NCI-H2171 treated with DMSO at 0.1 percent for 48 hours (cell line): ENCODE measurements at regions not wholly inside any gene's neighbourhood (a gene's known extent, or its start where the extent isn't known, plus 50 kb on each side); places are given as distances from the start of the nearest gene placed in this dataset.

Experiments used
- DNase-seq: peaks from one replicate; lab custom pipeline; 2025; lab: John Stamatoyannopoulos, UW

DNA sequence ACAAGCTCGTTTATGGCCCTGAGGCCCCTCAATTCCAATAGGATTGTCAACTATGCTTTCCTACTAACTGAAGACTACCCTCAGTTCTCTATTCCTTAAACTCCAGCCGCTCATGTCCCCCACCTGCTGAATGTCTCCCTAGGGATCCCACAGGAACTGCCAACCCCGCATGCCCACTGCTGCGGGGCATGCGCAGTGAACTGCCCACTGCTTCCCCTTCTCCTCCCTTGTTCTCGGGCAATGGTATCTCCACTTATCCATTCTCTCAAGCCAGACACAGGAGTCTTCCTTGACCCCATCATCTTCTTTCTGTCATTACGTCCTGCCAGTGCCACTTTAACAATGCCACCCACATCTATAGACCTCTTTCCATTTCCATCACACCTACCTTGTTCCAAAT lies 90.0 kb downstream of the FGF18 start:
- no peak for DNase-seq

DNA sequence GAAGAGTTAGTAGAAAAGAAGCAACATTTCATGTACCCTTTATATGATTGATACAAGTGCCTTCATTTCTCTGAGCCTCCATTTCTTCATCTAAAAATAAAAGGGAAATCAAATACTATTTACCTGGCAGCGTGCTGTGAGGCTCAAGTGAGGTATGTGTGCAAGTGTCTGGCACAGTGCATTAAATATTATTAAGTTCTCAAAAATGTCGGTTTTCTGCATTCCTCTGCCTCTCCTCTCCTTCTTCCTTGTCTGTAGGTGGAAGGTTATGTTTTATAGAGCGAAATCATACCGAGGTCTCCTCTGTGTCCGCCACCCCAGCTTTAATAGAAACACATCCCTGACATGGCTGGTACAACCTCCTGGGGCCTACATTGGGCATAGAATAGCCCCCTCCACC lies 93.0 kb downstream of the FGF18 start:
- no peak for DNase-seq

DNA sequence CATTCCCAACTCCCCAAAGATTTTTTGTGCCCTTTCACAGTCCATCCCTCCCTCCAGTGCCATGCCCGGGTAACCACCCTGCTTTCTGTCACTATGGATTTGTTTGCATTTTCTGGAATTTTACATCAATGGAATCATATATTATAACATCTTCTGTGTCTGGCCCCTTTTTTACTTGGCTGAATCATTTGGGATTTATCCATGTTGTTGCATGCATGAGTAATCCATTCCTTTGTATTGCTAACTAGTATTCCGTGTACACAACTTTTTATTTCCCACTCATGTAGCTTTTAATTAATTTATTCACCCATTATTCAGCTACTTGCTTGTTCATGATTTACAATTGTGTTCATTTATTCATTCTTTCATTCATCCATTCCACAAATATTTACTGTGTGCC lies 94.1 kb downstream of the FGF18 start:
- DNase-seq = no peak

DNA sequence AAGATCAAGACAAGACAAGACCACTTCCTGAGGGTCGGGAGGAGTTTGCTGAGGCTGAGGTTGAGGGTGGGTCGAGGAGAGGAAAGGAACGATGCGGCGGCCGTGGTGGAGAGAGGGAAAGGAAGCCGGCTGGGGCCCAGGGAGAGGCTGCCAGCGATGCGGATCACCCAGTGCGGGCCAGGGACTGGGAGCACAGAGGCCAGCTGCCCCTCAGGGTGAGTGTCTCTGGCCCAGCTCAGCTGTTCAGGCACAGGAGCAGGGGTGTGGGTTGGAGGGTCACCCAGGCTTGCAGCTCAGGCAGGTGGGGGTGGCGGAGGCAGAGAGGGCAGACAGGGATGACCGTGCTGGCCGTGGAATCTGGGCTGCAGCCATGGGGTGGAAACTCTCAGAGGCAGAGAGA lies 99.5 kb downstream of the FGF18 start:
- no peak for DNase-seq

DNA sequence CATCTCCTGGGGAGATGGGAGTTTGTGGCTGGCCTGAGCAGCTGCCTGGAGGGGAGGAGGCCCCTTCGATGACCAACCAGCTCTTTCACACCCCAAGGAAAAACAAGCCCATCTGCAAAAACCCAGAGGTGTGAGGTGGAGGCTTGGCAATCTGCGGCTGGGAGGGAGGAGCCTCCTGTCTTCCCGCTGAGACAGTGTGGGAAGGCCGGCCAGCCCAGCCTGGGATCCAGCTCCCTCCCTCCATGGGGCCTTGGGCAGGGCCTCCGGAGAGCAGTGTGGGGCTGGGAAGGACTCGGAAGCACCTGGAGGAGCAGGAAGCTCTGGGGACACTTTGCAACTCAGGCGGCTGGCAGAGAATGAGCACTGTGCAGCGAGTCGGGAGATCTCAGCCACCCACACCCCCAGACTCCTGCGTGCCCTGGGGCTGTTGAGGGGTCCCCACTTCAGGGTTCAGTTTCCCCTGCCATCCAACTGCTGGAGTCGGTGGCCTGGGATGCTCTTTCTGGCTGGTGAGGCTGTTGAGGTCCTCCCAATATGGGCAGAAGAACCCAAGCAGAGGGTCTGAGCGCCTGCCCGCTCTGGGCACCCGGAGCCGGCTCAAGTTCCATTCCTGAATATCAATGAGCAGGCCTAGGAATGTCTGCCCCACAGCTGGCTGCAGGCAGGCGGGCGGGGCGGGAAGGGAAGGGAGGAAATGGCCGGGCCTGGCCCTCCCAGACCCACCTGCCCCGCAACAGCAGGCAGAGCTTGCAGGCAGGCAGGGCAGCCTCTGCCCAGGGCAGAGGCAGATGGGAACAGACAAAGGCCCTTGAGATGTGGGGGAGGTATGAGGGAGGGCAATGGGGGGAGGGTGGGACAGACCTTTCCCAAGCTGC lies 101.1 kb downstream of the FGF18 start:
- DNase-seq = peak; percentile 3

DNA sequence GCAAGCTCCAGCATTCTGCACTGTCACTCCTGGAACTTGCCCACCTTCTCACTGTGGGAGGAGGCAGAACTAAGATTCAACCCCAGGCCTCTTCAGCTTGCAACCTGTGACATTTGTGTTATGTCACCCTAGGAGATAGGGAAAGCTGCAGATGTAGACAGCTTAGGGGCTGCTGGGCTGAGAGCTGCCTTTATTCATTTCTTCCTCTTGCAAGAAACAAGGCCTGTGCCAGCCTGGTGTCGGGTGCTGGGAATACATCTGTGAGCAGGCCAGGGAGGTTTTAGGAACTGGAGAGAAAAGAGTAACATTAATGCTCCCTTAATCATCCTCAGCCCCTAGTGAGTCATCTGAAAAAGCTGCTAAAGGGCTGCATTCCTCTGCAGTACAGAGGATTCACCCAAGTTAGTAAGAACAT lies 101.8 kb downstream of the FGF18 start:
- no peak for DNase-seq

DNA sequence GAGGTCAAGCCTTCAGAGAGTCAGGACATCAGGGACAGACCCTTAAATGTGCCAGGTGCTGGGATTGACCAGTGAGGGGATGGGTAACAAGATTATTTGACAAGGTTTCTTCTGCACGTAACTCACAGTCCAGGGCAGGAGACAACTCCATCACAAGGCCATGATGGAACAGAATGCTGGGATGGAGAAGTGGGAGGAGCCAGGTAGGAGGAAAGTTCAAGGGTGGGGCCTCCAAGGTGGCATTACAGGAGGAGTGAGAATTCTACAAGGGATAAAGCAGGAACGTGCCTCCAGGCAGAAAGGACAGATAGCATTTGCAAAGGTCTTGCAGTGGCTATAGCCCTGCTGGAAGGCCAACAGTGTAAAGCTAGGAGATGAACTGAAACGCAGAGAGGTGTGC lies 102.2 kb downstream of the FGF18 start:
- DNase-seq = no peak

DNA sequence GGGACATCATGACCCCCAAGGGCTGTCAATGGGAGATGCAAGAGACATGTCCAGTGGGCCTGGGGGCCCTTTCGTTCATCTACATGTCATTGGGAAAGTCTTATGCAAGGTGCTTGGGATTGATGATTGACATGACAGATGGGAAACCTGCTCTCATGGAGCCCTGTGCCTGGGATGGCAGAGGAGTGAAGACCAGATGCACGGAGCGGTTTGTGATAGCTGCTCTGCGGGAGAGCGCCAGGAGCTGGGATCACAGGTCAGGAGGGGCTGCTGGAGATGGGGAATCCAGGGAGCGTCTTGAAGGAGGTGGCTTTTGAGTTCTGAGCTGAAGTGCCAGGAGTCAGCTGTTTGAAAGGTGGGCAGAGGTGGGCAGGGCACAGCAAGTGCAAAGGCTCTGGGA lies 104.3 kb downstream of the FGF18 start:
- DNase-seq = peak; percentile 40

DNA sequence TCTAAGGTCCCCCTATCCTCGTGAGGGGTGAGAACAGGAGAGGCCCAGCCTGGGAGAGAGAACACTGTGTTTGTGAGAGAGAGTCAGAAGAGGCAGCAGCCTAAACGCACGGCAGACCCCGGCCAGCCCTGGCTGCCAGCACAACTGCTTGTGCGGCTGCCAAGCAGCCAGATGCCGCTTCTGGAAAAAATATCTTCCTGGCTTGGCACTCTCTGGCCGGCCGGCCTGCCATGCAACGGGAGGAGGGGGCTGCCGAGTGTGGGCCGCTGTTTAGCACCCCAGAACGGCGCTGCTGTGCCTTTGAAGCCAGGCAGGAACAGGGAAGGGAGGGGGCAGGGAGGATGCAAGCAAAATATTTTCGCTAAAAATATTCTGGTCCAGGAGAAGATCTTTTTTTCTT lies 105.0 kb downstream of the FGF18 start:
- peak; percentile 30 for DNase-seq

DNA sequence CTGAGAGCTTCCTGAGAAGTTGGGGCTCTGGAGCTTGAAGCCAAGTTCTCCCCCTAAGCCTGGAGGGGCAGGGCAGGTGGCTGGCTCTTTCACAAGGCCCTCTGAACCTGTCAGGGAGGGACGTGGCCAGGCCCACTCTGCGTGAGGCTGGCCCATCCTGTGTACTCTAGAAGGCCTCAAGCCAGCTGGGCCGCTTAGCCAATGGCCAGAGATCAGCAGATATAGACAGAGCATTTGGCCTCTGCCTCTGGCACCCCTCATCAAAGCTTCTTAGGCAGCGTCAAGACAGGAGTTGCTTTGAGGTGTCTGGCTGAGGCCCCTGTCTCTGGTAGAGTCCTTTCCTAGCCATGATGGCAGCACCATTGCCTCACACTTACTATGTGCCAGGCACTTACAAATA lies 105.6 kb downstream of the FGF18 start:
- DNase-seq = no peak

DNA sequence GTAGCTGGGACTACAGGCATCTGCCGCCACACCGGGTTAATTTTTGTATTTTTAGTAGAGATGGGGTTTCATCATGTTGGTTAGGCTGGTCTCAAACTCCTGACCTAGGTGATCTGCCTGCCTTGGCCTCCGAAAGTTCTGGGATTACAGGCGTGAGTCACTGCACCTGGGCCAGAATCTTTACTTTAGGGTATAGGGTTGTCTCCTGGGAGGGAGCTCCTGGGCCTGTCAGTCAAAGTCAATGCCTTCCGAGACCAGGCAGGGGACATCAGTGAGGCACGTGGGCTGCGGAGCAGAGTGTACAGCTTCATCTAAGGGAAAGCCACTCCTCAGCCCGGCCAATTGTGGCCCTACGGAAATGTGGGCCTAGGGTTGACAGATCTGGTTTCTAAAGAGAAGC lies 108.6 kb downstream of the FGF18 start:
- no peak for DNase-seq

DNA sequence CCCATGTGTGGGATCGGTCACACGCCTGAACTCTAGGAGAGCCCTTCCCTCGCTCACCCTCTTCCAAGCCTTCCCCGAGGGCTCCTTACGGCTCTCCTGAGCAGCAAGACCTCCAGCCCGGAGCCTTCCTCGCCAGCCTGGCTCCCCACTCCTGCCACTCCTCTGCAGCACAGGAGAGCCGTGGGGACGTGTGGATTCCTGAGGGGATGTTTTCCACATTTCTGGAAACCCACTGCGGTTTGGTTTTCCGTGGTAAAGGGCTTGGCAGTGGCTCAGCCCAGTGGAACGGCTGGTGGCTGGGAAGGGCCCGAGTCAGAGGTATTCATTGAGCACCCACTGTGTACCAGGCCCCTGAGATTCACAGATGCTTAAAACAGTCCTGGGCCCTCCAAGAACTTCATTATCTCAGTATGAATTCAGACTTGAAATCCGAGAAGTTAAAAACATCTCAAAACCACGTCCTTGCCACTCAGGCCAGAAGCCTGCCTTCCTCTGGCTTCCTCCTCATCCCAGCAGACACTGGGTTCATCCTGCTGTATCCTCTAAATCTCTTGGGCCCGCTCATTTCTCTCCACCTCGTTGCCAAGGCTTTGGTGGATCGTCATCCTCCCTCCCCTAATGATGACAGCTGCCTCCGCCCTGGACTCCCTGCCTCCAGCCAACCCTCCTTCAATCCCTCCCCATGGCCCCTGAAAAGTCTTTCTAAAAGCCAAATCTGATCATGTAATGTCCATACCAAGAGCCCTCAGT lies 109.6 kb downstream of the FGF18 start:
- DNase-seq = no peak

DNA sequence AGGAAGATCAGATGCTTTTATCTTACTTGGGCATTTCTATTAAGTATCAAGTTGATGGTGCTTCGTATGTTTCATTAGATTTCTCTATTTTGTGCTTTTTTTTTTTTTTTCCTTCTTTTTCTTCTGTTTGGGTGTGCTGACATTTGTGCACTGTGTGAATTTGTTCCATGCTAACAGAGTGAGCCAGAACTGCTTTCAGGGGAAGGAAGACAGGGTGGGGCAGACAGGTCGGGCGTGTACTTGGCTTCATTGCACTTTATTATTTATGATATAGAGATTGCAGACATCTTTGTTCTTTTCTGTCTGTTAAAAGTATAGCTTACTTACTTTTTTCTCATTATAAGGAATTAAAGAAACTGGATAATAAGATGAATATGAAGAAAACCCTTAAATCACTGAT lies 112.2 kb downstream of the FGF18 start:
- DNase-seq = no peak

DNA sequence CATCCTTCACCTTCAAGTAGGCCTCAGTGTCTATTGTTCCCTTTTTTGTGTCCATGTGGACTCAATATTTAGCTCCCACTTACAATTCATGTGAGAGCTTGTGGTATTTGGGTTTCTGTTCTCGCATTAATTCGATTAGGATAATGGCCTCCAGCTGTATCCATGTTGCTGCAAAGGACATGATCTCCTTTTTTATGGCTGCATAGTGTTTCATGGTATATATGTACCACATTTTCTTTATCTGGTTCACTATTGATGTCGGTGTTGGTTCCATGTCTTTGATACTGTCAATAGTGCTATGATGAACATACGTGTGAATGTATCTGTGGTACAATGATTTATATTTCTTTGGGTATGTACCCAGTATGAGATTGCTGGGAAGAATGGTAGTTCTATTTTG lies 113.7 kb downstream of the FGF18 start:
- no peak for DNase-seq

DNA sequence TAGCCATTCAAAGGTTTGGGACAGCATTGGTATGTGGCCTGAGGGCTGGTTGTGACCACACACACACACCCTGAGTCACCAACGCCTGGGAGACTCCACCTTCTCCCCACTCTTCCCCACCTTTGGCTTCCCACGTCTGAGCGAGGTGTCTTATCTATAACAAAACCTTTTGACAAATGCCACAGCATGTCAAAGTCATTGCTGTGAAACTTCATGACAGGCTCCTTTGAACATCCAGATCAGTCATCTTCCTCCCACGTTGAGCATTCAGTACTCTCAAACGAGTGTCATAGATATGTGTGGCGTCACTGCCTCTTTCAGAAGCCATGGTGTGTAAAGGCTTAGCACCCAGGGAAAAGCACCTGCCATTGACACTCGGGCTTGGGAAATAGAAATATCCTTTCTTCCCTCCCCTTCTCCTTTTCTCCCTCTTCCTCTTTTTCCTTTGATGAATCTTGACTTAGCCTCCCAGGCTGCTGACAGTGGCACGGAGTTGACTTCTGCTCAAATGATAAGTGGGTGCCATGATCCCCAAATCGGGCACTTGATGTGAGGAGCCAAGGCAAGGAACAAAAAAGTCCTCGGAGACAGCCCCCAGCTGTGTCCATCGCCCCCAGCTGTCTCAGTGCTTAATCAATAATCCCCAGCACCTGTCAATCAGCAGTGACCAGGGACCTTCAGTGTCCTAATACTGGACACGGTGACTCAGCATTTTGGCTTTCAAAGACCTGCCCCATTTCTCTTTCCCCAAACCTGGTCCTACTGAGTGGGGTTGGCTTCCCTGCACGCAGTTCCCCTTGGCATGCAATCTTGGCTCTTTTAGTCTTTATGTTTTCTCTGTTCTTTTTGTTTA lies 114.8 kb downstream of the FGF18 start:
- DNase-seq = no peak

DNA sequence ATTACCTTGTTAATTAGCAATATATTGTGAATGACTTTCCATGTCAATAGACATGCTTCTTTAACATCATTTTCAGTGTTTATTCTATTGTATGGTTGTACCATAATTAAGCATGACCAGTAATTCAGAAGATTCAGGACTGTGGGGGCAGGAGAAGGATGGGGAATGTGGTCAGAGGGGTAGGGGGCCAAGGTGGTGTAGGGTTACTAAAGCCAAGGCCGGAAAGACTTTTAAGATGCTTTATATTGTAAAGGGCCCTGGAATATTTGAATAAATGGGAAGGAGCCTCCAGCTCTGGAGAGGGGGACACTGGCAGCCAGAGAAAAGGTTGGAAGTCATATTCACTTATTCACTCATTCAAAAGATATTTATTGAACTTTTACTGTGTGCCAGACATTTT lies 115.7 kb downstream of the FGF18 start:
- DNase-seq = no peak

DNA sequence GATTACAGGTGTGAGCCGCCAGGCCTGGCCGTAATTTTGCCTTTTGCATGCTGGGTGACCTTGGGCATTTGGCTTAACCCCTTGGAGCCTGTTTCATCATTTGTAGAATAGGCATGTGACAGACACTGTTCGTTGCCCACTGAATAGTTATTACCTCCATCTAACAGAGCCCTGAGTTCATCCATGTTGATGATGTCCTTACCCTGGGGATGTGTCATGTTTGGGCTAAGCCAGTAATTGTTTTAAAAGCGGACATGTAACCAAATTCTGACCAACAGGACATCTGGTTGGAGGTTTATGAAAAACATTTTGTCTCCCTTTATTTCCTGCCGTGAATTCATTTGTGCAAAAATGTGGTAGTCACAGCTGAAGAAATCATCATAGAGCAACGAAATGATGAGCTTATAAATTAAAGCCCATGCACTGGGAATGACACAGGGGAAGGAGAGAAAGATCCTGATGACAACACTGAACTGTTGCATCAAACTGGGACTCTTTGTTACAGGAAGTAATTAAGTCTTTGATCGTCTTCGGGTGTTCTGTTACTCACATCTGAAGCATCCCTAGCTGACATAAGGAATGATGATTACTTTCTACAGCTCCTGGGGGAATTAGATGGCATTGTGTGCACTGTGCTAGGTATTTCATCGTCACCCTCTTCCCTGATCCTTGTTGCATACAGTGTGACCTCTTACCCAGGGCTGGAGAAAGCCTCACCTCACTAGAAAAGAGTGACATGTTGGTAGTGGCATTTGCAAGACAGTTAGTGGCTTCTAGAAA lies 117.8 kb downstream of the FGF18 start:
- DNase-seq = no peak

DNA sequence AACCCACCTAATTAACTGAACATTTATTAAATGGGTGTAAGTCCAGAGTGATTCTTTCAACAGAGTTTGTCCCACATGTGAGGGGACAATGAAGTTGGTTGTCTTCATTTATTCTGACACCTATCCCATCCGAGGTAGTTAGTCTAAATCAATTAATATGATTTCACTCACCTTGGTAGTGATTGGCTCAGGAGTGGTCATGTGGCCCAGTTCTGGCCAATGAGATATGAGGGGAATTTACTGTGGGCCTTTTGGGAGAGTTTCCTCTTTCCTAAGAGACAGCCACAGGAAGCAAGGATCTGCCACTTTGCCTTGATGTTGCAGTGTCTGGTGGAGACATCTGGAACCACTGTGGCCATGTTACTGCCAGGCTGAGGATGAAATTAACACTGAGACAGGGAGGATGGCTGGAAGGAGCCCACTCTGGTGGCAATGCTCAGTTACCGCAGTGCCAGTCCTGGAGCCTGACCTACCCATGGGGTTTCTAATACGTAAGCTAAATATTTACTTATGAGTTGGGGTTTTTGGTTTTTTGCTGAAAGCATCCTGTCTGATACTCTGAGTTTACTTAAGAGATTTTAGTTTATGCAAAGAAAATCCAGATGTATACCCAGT lies 118.6 kb downstream of the FGF18 start:
- no peak for DNase-seq

DNA sequence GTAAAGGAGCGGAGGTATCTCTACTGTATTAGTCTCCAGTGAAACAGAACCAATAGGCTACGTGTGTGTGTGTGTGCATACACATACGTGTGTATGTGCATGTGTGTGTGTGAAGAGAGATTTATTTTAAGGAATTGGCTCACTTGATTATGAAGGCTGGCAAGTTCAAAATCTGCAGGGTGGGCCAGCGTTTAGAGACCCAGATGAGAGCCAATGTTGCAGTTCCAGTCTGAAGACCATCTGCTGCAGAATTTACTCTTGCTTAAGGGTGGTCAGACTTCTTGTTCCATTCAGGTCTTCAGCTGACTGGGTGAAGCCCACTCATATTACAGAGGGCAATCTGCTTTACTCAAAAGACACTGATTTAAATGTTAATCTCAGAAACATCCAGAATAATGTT lies 119.2 kb downstream of the FGF18 start:
- DNase-seq = no peak

DNA sequence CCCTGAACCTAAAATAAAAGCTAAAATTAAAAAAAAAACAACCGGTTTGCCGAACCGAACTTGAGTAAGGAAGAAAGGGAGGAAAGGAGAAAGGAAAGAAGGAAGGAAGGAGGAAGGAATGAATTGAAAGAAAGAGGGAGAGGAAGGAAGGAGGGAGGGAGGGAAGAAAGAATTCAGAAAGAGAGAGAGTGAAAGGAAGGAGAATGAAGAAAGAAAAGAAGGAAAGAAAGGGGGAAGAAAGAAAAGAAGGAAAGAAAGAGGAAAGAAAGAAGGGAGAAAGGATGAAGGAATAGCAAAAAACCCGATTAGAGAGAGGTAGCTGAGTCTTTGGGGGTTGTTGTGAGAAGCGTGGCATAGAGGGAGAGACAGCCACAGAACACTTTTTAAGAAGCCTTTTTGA lies 121.4 kb downstream of the FGF18 start:
- no peak for DNase-seq

DNA sequence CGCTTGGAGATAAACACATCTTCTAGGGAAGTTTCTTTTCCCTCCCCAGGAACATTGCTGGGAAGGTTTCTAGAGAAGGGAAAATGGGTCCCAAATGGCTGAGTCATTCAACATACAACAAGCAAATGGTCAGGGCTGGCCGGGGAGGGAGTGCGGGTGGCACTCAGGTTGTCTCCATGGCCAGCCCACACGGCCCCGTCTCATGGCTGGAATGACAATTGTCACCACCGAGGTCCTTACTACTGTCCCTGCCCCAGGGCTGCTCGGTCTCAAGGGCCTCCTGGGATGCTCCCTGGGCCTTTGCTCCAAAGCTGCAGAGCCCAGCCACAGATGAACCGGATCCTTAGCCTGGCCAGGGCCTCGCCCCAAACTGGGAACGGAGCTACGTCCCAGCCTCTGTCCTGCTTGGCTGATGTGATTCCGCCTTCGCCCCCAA lies 121.9 kb downstream of the FGF18 start:
- DNase-seq = no peak
